Epithelial cell of proximal tubule (primary cell): ENCODE measurements at regions not wholly inside any gene's neighbourhood (a gene's known extent, or its start where the extent isn't known, plus 50 kb on each side); places are given as distances from the start of the nearest gene placed in this dataset.

Experiments
- DNase-seq: peaks from one replicate; pipeline ENCODE4 v3.0.0-alpha.2; 2011; ENCODE audit warnings: low read depth
- H3K4me3 ChIP-seq: 2 replicates; pipeline ENCODE4 v1.5.1; 2011; ENCODE audit warnings: low read depth, mild to moderate bottlenecking, low read length
- CTCF ChIP-seq: conservative IDR thresholded peaks from 2 replicates; pipeline ENCODE4 v1.5.1; 2012; ENCODE audit warnings: low read depth, mild to moderate bottlenecking, low read length

GRCh38 chr5:57348376-57349140, 134.1 kb downstream of the ACTBL2 start:
- DNase-seq, result no peak
- no peak overlapping the region for H3K4me3 ChIP-seq
- TF ChIP-seq CTCF, result no peak

DNA sequence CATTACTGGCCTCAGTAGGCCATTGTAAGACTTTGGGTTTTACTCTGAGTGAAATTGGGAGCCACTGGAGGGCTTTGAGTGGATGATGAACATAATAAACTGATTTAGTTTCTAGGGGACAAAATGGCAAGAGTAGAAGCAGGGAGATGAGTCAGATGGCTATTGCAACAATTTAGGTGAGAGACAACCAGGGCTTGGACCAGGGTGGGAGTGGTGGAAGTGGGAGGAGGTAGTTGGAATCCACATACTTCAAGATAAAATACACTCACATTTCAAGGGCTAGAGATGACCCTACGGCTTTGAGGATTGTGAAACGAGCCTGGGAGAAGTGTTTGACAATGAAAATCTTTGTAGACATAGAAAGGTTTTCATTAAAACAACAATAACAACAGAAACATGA, 136.3 kb downstream of the ACTBL2 start:
- DNase-seq, result no peak
- no peak for TF ChIP-seq CTCF
- no peak overlapping the region for H3K4me3 ChIP-seq

GRCh38 chr5:57341380-57341979, 141.1 kb downstream of the ACTBL2 start:
- DNase-seq, result no peak
- TF ChIP-seq CTCF, result no peak
- H3K4me3 ChIP-seq, result no peak overlapping the region

GRCh38 chr5:57340681-57341080, 141.9 kb downstream of the ACTBL2 start:
- no peak overlapping the region for H3K4me3 ChIP-seq
- TF ChIP-seq CTCF, result no peak
- DNase-seq, result no peak

DNA sequence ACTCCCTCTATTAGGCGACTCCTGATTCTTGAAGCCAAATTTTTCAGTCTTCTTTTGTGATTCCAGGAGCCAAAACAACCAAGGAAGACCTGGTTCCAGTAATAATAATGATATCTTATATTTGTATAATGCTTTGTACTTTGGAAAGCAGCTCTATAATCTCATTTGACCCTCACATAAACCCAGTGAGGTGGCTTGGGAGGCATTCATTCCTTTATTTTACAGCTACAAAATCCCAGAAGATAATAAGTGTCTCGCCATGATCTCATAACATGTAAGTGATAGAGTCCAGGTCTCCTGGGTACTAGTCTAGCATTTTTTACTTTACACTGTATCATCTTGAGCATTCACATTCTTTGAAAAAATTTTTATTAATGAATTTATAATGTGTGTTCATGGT, 143.1 kb downstream of the ACTBL2 start:
- no peak for DNase-seq

DNA sequence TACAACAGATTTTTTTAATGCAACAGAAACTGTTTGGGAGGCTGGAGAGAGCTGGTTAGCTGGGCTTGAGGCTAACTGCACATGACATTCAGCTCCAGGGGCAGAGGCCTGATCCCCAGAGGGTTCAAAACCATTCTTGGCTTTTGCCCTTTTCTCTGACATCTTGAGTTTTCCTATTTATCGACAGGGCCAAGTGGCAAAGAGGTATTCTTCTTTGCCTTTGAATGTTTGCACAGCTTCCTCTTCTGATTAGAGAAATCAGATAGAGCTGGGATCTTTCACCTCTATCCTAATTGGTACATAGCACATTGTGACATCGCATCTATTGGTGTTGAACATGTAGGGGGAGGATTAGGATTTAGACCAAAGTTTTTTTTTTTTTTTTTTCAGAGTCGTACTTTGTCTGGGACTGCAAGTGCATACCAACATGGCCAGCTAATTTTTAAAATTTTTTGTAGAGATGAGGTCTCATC, 143.7 kb downstream of the ACTBL2 start:
- no peak overlapping the region for H3K4me3 ChIP-seq
- TF ChIP-seq CTCF, result no peak
- no peak for DNase-seq

More for the DNA sequence above, 143.1 kb downstream of the ACTBL2 start:
- no peak for TF ChIP-seq CTCF
- H3K4me3 ChIP-seq, result no peak overlapping the region
